ENCODE measurements at regions not wholly inside any gene's neighbourhood (a gene's known extent, or its start where the extent isn't known, plus 50 kb on each side); places are given as distances from the start of the nearest gene placed in this dataset.

- peaks cover 7% of the 10 kb centered on the region; the same call in 1 of the 2 replicates for H3K9me3 ChIP-seq (ENCODE audit: low read length)
- POLR2A ChIA-PET = interaction anchor here (0.6 to 5.1 kb wide), 10 partner anchors 11 to 150 kb away, joined by 3 to 45 read pairs (median 14); partner anchors contain the start of gene CPEB4
- H3K9ac ChIP-seq (ENCODE audit: insufficient read depth, low read depth, low read length) = peak overlapping the region; percentile 9; the same call in 1 of the 2 replicates
- peaks cover 73% of the 10 kb centered on the region for H3K4me1 ChIP-seq (ENCODE audit: insufficient read depth, low read length)
- DNase-seq (ENCODE audit: low spot score) = no peak
- H4K20me1 ChIP-seq (ENCODE audit: insufficient read depth, low read length) = no peaks in the 10 kb centered on the region
- BruUV-seq (replicated peaks) = no TSS peak
- H3K4me2 ChIP-seq (ENCODE audit: low read depth, low read length) = peak overlapping the region; percentile 77
- no peak for FAIRE-seq
- peak overlapping the region in 1 of 3 experiments; percentile 48; a peak in 1 of 6 replicates for H3K4me3 ChIP-seq (replicated peaks in 1 of 3; ENCODE audit: insufficient read depth in 1 of 3, low read depth in 2 of 3, low read length in 3 of 3)
- no peaks in the 10 kb centered on the region for H3K36me3 ChIP-seq (replicated peaks in 1 of 2; ENCODE audit: control insufficient read depth in 1 of 2, insufficient read depth in 2 of 2, low read length in 2 of 2)
- TF ChIP-seq ZNF264 (CRISPR knock-in tag; IDR thresholded peaks at IDR 0.05) = peak; percentile 80; the same call in 1 of the 2 replicates
- TF ChIP-seq ZNF687 (CRISPR knock-in tag; IDR thresholded peaks at IDR 0.05) = no peak
- no peak for TF ChIP-seq PCBP1 (IDR thresholded peaks at IDR 0.05; ENCODE audit: borderline replicate concordance, low read depth, low read length)
- H3K27ac ChIP-seq (ENCODE audit: extremely low read length, insufficient read depth, low read length) = peak overlapping the region; percentile 69
- ATAC-seq = no peak
- in situ Hi-C loops (cut with HindIII; ENCODE audit: extremely low pct_ligation_motif_present, low pct_unique_long_range_greater_than_20kb) = no loop called here
- CTCF ChIA-PET (ENCODE audit: low intra/inter-chr PET ratio, low total read pairs) = no interaction called here
- intact Hi-C loops (cut with micrococcal nuclease; ENCODE audit: unreplicated experiment) = loop anchor here (5.0 to 10.0 kb wide), 3 partner anchors 56 to 206 kb away; partner anchors contain the start of gene BOD1
- H3K79me2 ChIP-seq (ENCODE audit: insufficient read depth, low read length) = no peaks in the 10 kb centered on the region
- H2AFZ ChIP-seq (ENCODE audit: low read length) = no peak overlapping the region
- H3K27me3 ChIP-seq (ENCODE audit: control insufficient read depth in 1 of 2, insufficient read depth in 2 of 2, low read length in 2 of 2) = no peaks in the 10 kb centered on the region
Observed at GRCh38 chr5:173823274-173823644, 64.9 kb upstream of the CPEB4 start.

All from HepG2 (cell line).